Naive B cell (primary cell): ENCODE measurements at regions not wholly inside any gene's neighbourhood (a gene's known extent, or its start where the extent isn't known, plus 50 kb on each side); places are given as distances from the start of the nearest gene placed in this dataset.

ENCODE experiments used
- ATAC-seq, 2 donors: fragments of 150-1000 bp; cut with Tn5 transposase; 2 replicates each; pipeline ENCODE4 v1.10.0; 2021; ENCODE audit warnings: low read depth in 2 of 2, mild to moderate bottlenecking in 2 of 2, moderate library complexity in 2 of 2
- DNase-seq: peaks from one replicate; pipeline ENCODE4 v3.0.0; 2022
- H3K27ac Mint-ChIP-seq, 6 donors: one replicate each; pipeline ENCODE4 v1.8.0; 2020 to 2022; ENCODE audit warnings: mild to moderate bottlenecking in 6 of 6, mixed read lengths in 6 of 6, moderate library complexity in 5 of 6, inconsistent platforms in 2 of 6
- H3K27me3 Mint-ChIP-seq, 3 donors: one replicate each; pipeline ENCODE4 v1.8.0; 2021 to 2022; ENCODE audit warnings: mixed read lengths in 3 of 3, mild to moderate bottlenecking in 1 of 3
- H3K36me3 Mint-ChIP-seq, 2 donors: one replicate each; pipeline ENCODE4 v1.8.0; 2020 to 2022; ENCODE audit warnings: mixed read lengths in 2 of 2, inconsistent platforms in 1 of 2, mild to moderate bottlenecking in 1 of 2
- H3K4me1 Mint-ChIP-seq, 3 donors: one replicate each; pipeline ENCODE4 v1.8.0; 2020 to 2022; ENCODE audit warnings: mixed read lengths in 3 of 3, inconsistent platforms in 1 of 3, mild to moderate bottlenecking in 1 of 3, moderate library complexity in 1 of 3
- H3K4me3 Mint-ChIP-seq, 8 donors: one replicate each; pipeline ENCODE4 v1.8.0; 2020 to 2022; ENCODE audit warnings: mild to moderate bottlenecking in 8 of 8, mixed read lengths in 8 of 8, moderate library complexity in 8 of 8, inconsistent platforms in 2 of 8
- H3K9me3 Mint-ChIP-seq, 7 donors: one replicate each; pipeline ENCODE4 v1.8.0; 2020 to 2022; ENCODE audit warnings: mixed read lengths in 7 of 7, mild to moderate bottlenecking in 5 of 7, inconsistent platforms in 2 of 7, moderate library complexity in 1 of 7

- no peak overlapping the region for H3K4me3 Mint-ChIP-seq
- no peak overlapping the region for H3K27ac Mint-ChIP-seq
- no peaks in the 10 kb centered on the region for H3K4me1 Mint-ChIP-seq
- no peaks in the 10 kb centered on the region for H3K36me3 Mint-ChIP-seq
- ATAC-seq (no peak), DNase-seq (no peak)
- peaks cover 2 to 11% (median 8%) of the 10 kb centered on the region in 7 donors for H3K9me3 Mint-ChIP-seq
- H3K27me3 Mint-ChIP-seq, result peaks cover 0 to 13% (median 9%) of the 10 kb centered on the region in 3 donors
Measured at GRCh38 chr18:77187189-77187588, 54.6 kb upstream of the MBP start.

- H3K27ac Mint-ChIP-seq, result no peak overlapping the region
- no peaks in the 10 kb centered on the region for H3K36me3 Mint-ChIP-seq
- peaks cover 0 to 17% (median 8%) of the 10 kb centered on the region in 7 donors for H3K9me3 Mint-ChIP-seq
- no peaks in the 10 kb centered on the region for H3K4me1 Mint-ChIP-seq
- H3K4me3 Mint-ChIP-seq, result no peak overlapping the region
- no peak for ATAC-seq
- peaks cover 5 to 9% (median 7%) of the 10 kb centered on the region in 3 donors for H3K27me3 Mint-ChIP-seq
- DNase-seq, result no peak
Measured at GRCh38 chr18:77191071-77191751, 58.4 kb upstream of the GALR1 start.

GRCh38 chr18:77197073-77197472, 52.6 kb upstream of the GALR1 start:
- Mint-ChIP-seq H3K4me1 (no peaks in the 10 kb centered on the region), H3K4me3 (no peak overlapping the region), H3K27ac (no peak overlapping the region), H3K36me3 (no peaks in the 10 kb centered on the region), H3K9me3 (peaks cover 0 to 16% (median 4%) of the 10 kb centered on the region in 7 donors), H3K27me3 (peaks cover 4 to 19% (median 18%) of the 10 kb centered on the region in 3 donors)
- ATAC-seq (no peak), DNase-seq (no peak)

- peaks cover 0 to 16% (median 4%) of the 10 kb centered on the region in 7 donors for H3K9me3 Mint-ChIP-seq
- no peaks in the 10 kb centered on the region for H3K36me3 Mint-ChIP-seq
- no peaks in the 10 kb centered on the region for H3K4me1 Mint-ChIP-seq
- peak overlapping the region in 2 of 6 donors; percentile 8 to 41 for H3K27ac Mint-ChIP-seq
- DNase-seq (no peak), ATAC-seq (no peak)
- peaks cover 4 to 28% (median 19%) of the 10 kb centered on the region in 3 donors for H3K27me3 Mint-ChIP-seq
- no peak overlapping the region for H3K4me3 Mint-ChIP-seq
Measured at GRCh38 chr18:77198663-77199062, 51.0 kb upstream of the GALR1 start.

- DNase-seq, result no peak
- Mint-ChIP-seq H3K9me3 (peaks cover 0 to 12% (median 3%) of the 10 kb centered on the region in 7 donors), H3K4me3 (no peak overlapping the region), H3K36me3 (no peaks in the 10 kb centered on the region), H3K27me3 (peaks cover 8 to 31% (median 19%) of the 10 kb centered on the region in 3 donors), H3K27ac (no peak overlapping the region), H3K4me1 (no peaks in the 10 kb centered on the region)
- ATAC-seq, result no peak
Measured at GRCh38 chr18:77199707-77200106, 49.9 kb upstream of the GALR1 start.
